OCI-LY1 (cell line): ENCODE measurements at regions not wholly inside any gene's neighbourhood (a gene's known extent, or its start where the extent isn't known, plus 50 kb on each side); places are given as distances from the start of the nearest gene placed in this dataset.
"Not testable (repeated sequence)": the region's sequence is repeated elsewhere in the genome, so short reads cannot be mapped to it uniquely, and the experiment has no call there.

Experiments
- EZH2 ChIP-seq: fragments of 200-600 bp; sonication (generic), shearing (Covaris generic); IDR thresholded peaks from 2 replicates; pipeline ENCODE4 v1.8.0; 2017; ENCODE audit warnings: borderline replicate concordance, mixed run types, mild to moderate bottlenecking, antibody characterized with exemption, low read length, moderate library complexity, mixed read lengths
- TF ChIP-seq, protein P1 (sequence below): fragments of 200-600 bp; sonication (generic), shearing (Covaris generic); IDR thresholded peaks from 2 replicates; pipeline ENCODE4 v1.5.1; 2017; ENCODE audit warnings: mild to moderate bottlenecking, antibody characterized with exemption, low read length, moderate library complexity, mixed read lengths

DNA sequence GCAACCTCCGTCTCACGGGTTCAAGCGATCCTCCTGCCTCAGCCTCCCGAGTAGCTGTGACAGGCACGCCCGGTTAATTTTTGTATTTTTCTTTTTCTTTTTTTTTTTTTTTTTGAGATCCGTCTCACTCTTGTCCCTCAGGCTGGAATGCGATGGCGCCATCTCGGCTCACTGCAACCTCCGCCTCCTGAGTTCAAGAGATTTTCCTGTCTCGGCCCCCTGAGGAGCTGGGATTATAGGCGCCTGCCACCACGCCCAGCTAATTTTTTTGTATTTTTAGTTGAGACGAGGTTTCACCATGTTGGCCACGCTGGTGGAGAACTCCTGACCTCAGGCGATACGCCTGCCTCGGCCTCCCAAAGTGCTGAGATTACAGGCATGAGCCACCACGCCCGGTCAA, 63.0 kb upstream of the HAPSTR1 start:
- TF ChIP-seq, protein P1, sequence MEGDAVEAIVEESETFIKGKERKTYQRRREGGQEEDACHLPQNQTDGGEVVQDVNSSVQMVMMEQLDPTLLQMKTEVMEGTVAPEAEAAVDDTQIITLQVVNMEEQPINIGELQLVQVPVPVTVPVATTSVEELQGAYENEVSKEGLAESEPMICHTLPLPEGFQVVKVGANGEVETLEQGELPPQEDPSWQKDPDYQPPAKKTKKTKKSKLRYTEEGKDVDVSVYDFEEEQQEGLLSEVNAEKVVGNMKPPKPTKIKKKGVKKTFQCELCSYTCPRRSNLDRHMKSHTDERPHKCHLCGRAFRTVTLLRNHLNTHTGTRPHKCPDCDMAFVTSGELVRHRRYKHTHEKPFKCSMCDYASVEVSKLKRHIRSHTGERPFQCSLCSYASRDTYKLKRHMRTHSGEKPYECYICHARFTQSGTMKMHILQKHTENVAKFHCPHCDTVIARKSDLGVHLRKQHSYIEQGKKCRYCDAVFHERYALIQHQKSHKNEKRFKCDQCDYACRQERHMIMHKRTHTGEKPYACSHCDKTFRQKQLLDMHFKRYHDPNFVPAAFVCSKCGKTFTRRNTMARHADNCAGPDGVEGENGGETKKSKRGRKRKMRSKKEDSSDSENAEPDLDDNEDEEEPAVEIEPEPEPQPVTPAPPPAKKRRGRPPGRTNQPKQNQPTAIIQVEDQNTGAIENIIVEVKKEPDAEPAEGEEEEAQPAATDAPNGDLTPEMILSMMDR, result not testable (repeated sequence)
- not testable (repeated sequence) for TF ChIP-seq EZH2
